MM.1S (cell line): ENCODE measurements at regions not wholly inside any gene's neighbourhood (a gene's known extent, or its start where the extent isn't known, plus 50 kb on each side); places are given as distances from the start of the nearest gene placed in this dataset.
"Not testable (repeated sequence)": the region's sequence is repeated elsewhere in the genome, so short reads cannot be mapped to it uniquely, and the experiment has no call there.

ENCODE experiments used
- DNase-seq: peaks from one replicate; pipeline ENCODE4 v3.0.0-alpha.2; 2015
- H2AFZ ChIP-seq: fragments of 300-600 bp; sonication (generic); 2 replicates; pipeline ENCODE4 v1.6.0; 2016; ENCODE audit warnings: antibody characterized with exemption, low read length
- H3F3A ChIP-seq: fragments of 300-600 bp; sonication (generic); 2 replicates; pipeline ENCODE4 v1.6.1; 2016; ENCODE audit warnings: mild to moderate bottlenecking, antibody characterized with exemption, low read length, moderate library complexity, mixed read lengths; ENCODE audit not compliant: insufficient read depth
- H3K27ac ChIP-seq: fragments of 300-600 bp; sonication (generic); 2 replicates; pipeline ENCODE4 v1.5.1; 2016; ENCODE audit warnings: mild to moderate bottlenecking, low read length
- H3K27me3 ChIP-seq: fragments of 300-600 bp; sonication (generic); replicated peaks from 2 replicates; pipeline ENCODE4 v1.6.0; 2016; ENCODE audit warnings: low read length; ENCODE audit not compliant: insufficient read depth
- H3K36me3 ChIP-seq: fragments of 300-600 bp; sonication (generic); replicated peaks from 2 replicates; pipeline ENCODE4 v1.6.1; 2016; ENCODE audit warnings: mild to moderate bottlenecking, low read length, mixed read lengths; ENCODE audit not compliant: insufficient read depth
- H3K4me1 ChIP-seq: fragments of 300-600 bp; sonication (generic); 2 replicates; pipeline ENCODE4 v1.6.1; 2016; ENCODE audit warnings: low read length, mixed read lengths
- H3K4me2 ChIP-seq: fragments of 300-600 bp; sonication (generic); 2 replicates; pipeline ENCODE4 v1.6.0; 2016; ENCODE audit warnings: low read depth, low read length
- H3K4me3 ChIP-seq: fragments of 300-600 bp; sonication (generic); 2 replicates; pipeline ENCODE4 v1.5.1; 2016; ENCODE audit warnings: low read length, mixed read lengths
- H3K79me2 ChIP-seq: fragments of 300-600 bp; sonication (generic); 2 replicates; pipeline ENCODE4 v1.6.1; 2016; ENCODE audit warnings: mixed run types, low read length, mixed read lengths
- H3K9ac ChIP-seq: fragments of 300-600 bp; sonication (generic); 2 replicates; pipeline ENCODE4 v1.6.1; 2016; ENCODE audit warnings: low read length, mixed read lengths
- H3K9me2 ChIP-seq: fragments of 300-600 bp; sonication (generic); replicated peaks from 2 replicates; pipeline ENCODE4 v1.6.1; 2016; ENCODE audit warnings: mild to moderate bottlenecking, low read length, mixed read lengths; ENCODE audit not compliant: insufficient read depth
- H3K9me3 ChIP-seq: fragments of 300-600 bp; sonication (generic); replicated peaks from 2 replicates; pipeline ENCODE4 v1.6.1; 2016; ENCODE audit warnings: mild to moderate bottlenecking, low read length, mixed read lengths; ENCODE audit not compliant: insufficient read depth
- H4K20me1 ChIP-seq: fragments of 300-600 bp; sonication (generic); 2 replicates; pipeline ENCODE4 v1.6.1; 2016; ENCODE audit warnings: mild to moderate bottlenecking, low read length, moderate library complexity, mixed read lengths; ENCODE audit not compliant: insufficient read depth
- CTCF ChIP-seq: fragments of 300-600 bp; sonication (generic); IDR thresholded peaks from 2 replicates; pipeline ENCODE4 v1.5.1; 2016; ENCODE audit warnings: antibody characterized with exemption, low read length, mixed read lengths
- EZH2 ChIP-seq: fragments of 300-600 bp; sonication (generic); optimal IDR thresholded peaks from 2 replicates; pipeline ENCODE3; 2017; ENCODE audit warnings: low read depth, mild to moderate bottlenecking, antibody characterized with exemption, low read length, mixed read lengths
- EZH2phosphoT487 ChIP-seq: fragments of 300-600 bp; sonication (generic); IDR thresholded peaks from 2 replicates; pipeline ENCODE4 v1.6.1; 2018; ENCODE audit warnings: antibody characterized with exemption, low read length

GRCh38 chr3:130814691-130815472 is 68.3 kb upstream of the PIK3R4 start:
- no peaks in the 10 kb centered on the region for H3K9me2 ChIP-seq
- H4K20me1 ChIP-seq: no peaks in the 10 kb centered on the region
- no peak overlapping the region for H3K4me2 ChIP-seq
- H3K27ac ChIP-seq: no peak overlapping the region
- no peaks in the 10 kb centered on the region for H3K9me3 ChIP-seq
- no peak overlapping the region for H3K4me3 ChIP-seq
- H3F3A ChIP-seq: no peaks in the 10 kb centered on the region
- no peaks in the 10 kb centered on the region for H3K4me1 ChIP-seq
- no peak overlapping the region for H3K9ac ChIP-seq
- no peaks in the 10 kb centered on the region for H3K27me3 ChIP-seq
- DNase-seq: no peak
- no peak overlapping the region for H2AFZ ChIP-seq
- TF ChIP-seq CTCF (no peak), EZH2phosphoT487 (no peak), EZH2 (no peak)
- no peaks in the 10 kb centered on the region for H3K79me2 ChIP-seq
- H3K36me3 ChIP-seq: no peaks in the 10 kb centered on the region

- no peak for DNase-seq
- no peak overlapping the region for H3K27ac ChIP-seq
- no peaks in the 10 kb centered on the region for H3K36me3 ChIP-seq
- no peaks in the 10 kb centered on the region for H3K4me1 ChIP-seq
- TF ChIP-seq EZH2 (no peak), CTCF (no peak), EZH2phosphoT487 (no peak)
- no peak overlapping the region for H3K9ac ChIP-seq
- no peaks in the 10 kb centered on the region for H3K9me2 ChIP-seq
- H3K9me3 ChIP-seq: no peaks in the 10 kb centered on the region
- no peak overlapping the region for H2AFZ ChIP-seq
- H3F3A ChIP-seq: no peaks in the 10 kb centered on the region
- no peaks in the 10 kb centered on the region for H4K20me1 ChIP-seq
- no peaks in the 10 kb centered on the region for H3K79me2 ChIP-seq
- H3K27me3 ChIP-seq: no peaks in the 10 kb centered on the region
- no peak overlapping the region for H3K4me3 ChIP-seq
- no peak overlapping the region for H3K4me2 ChIP-seq
Observed at GRCh38 chr3:130816561-130817445, 70.2 kb upstream of the PIK3R4 start.

- DNase-seq, H3K4me2 ChIP-seq, H2AFZ ChIP-seq: not testable (repeated sequence)
Observed at GRCh38 chr3:130818066-130818465, 71.4 kb upstream of the PIK3R4 start.

GRCh38 chr3:130820976-130821375 is 72.9 kb upstream of the ATP2C1 start:
- H3K4me2 ChIP-seq: no peak overlapping the region
- no peaks in the 10 kb centered on the region for H3K27me3 ChIP-seq
- no peak for TF ChIP-seq CTCF
- TF ChIP-seq EZH2: no peak
- no peak for TF ChIP-seq EZH2phosphoT487
- no peak overlapping the region for H3K4me3 ChIP-seq
- no peak overlapping the region for H2AFZ ChIP-seq
- no peaks in the 10 kb centered on the region for H4K20me1 ChIP-seq
- H3K79me2 ChIP-seq: no peaks in the 10 kb centered on the region
- no peaks in the 10 kb centered on the region for H3K36me3 ChIP-seq
- H3F3A ChIP-seq: no peaks in the 10 kb centered on the region
- H3K9ac ChIP-seq: no peak overlapping the region
- H3K4me1 ChIP-seq: no peaks in the 10 kb centered on the region
- DNase-seq: no peak
- no peak overlapping the region for H3K27ac ChIP-seq
- H3K9me2 ChIP-seq: no peaks in the 10 kb centered on the region
- H3K9me3 ChIP-seq: no peaks in the 10 kb centered on the region

More at GRCh38 chr3:130818066-130818465, 71.4 kb upstream of the PIK3R4 start:
- H3K27me3 ChIP-seq, H3K27ac ChIP-seq, H3K9ac ChIP-seq, H3K4me1 ChIP-seq, H3K4me3 ChIP-seq, H3F3A ChIP-seq, H3K9me3 ChIP-seq, H4K20me1 ChIP-seq, H3K9me2 ChIP-seq, H3K36me3 ChIP-seq, H3K79me2 ChIP-seq: not testable (repeated sequence)
